Stomach smooth muscle (tissue), 2 donors: ENCODE measurements at regions not wholly inside any gene's neighbourhood (a gene's known extent, or its start where the extent isn't known, plus 50 kb on each side); places are given as distances from the start of the nearest gene placed in this dataset.

Source experiments
- H3K27ac ChIP-seq: one replicate; pipeline ENCODE4 v1.7.0; 2013; ENCODE audit warnings: mild to moderate bottlenecking, low read length, inconsistent platforms
- H3K27me3 ChIP-seq, 2 donors: one replicate each; pipeline ENCODE4 v1.7.0; 2013; ENCODE audit warnings: low read length in 2 of 2; ENCODE audit not compliant: insufficient read depth in 2 of 2, control insufficient read depth in 1 of 2
- H3K36me3 ChIP-seq, 2 donors: one replicate each; pipeline ENCODE4 v1.7.0; 2013; ENCODE audit warnings: low read length in 2 of 2; ENCODE audit not compliant: control insufficient read depth in 2 of 2, insufficient read depth in 2 of 2
- H3K4me1 ChIP-seq: one replicate; pipeline ENCODE4 v1.7.0; 2013; ENCODE audit warnings: low read length; ENCODE audit not compliant: control insufficient read depth, insufficient read depth
- H3K4me3 ChIP-seq, 2 donors: one replicate each; pipeline ENCODE4 v1.7.0; 2013; ENCODE audit warnings: low read length in 2 of 2
- H3K9ac ChIP-seq, 2 donors: one replicate each; pipeline ENCODE4 v1.7.0; 2013; ENCODE audit warnings: low read length in 2 of 2, mild to moderate bottlenecking in 1 of 2
- H3K9me3 ChIP-seq, 2 donors: one replicate each; pipeline ENCODE4 v1.7.0; 2013; ENCODE audit warnings: low read length in 2 of 2; ENCODE audit not compliant: control insufficient read depth in 2 of 2
- donor health status: healthy.
- donor health status: Pancreatic carcinoma.

- no peaks in the 10 kb centered on the region for H3K4me1 ChIP-seq
- no peak overlapping the region for H3K27ac ChIP-seq
- H3K36me3 ChIP-seq: no peaks in the 10 kb centered on the region
- H3K4me3 ChIP-seq: no peak overlapping the region
- H3K9ac ChIP-seq: no peak overlapping the region
- H3K27me3 ChIP-seq: no peaks in the 10 kb centered on the region
- H3K9me3 ChIP-seq: no peaks in the 10 kb centered on the region
Observed at GRCh38 chr4:11548597-11549082, 119.9 kb upstream of the HS3ST1 start.

GRCh38 chr4:11546391-11547175 is 117.9 kb upstream of the HS3ST1 start:
- H3K9ac ChIP-seq: no peak overlapping the region
- no peaks in the 10 kb centered on the region for H3K4me1 ChIP-seq
- no peak overlapping the region for H3K27ac ChIP-seq
- H3K27me3 ChIP-seq: no peaks in the 10 kb centered on the region
- no peak overlapping the region for H3K4me3 ChIP-seq
- H3K36me3 ChIP-seq: no peaks in the 10 kb centered on the region
- no peaks in the 10 kb centered on the region for H3K9me3 ChIP-seq

GRCh38 chr4:11545651-11546050 is 117.0 kb upstream of the HS3ST1 start:
- H3K27ac ChIP-seq: no peak overlapping the region
- no peak overlapping the region for H3K4me3 ChIP-seq
- H3K36me3 ChIP-seq: no peaks in the 10 kb centered on the region
- H3K27me3 ChIP-seq: no peaks in the 10 kb centered on the region
- no peaks in the 10 kb centered on the region for H3K4me1 ChIP-seq
- H3K9ac ChIP-seq: no peak overlapping the region
- H3K9me3 ChIP-seq: no peaks in the 10 kb centered on the region

- no peak overlapping the region for H3K9ac ChIP-seq
- no peaks in the 10 kb centered on the region for H3K27me3 ChIP-seq
- H3K4me3 ChIP-seq: no peak overlapping the region
- H3K4me1 ChIP-seq: no peaks in the 10 kb centered on the region
- no peaks in the 10 kb centered on the region for H3K9me3 ChIP-seq
- H3K27ac ChIP-seq: no peak overlapping the region
- no peaks in the 10 kb centered on the region for H3K36me3 ChIP-seq
Observed at GRCh38 chr4:11544211-11544610, 115.5 kb upstream of the HS3ST1 start.

- no peaks in the 10 kb centered on the region for H3K4me1 ChIP-seq
- no peaks in the 10 kb centered on the region for H3K36me3 ChIP-seq
- no peaks in the 10 kb centered on the region for H3K9me3 ChIP-seq
- no peak overlapping the region for H3K27ac ChIP-seq
- H3K4me3 ChIP-seq: no peak overlapping the region
- H3K27me3 ChIP-seq: no peaks in the 10 kb centered on the region
- no peak overlapping the region for H3K9ac ChIP-seq
Observed at GRCh38 chr4:11543706-11544105, 115.0 kb upstream of the HS3ST1 start.

- no peaks in the 10 kb centered on the region for H3K27me3 ChIP-seq
- no peaks in the 10 kb centered on the region for H3K36me3 ChIP-seq
- H3K9ac ChIP-seq: no peak overlapping the region
- H3K9me3 ChIP-seq: no peaks in the 10 kb centered on the region
- H3K4me1 ChIP-seq: no peaks in the 10 kb centered on the region
- H3K27ac ChIP-seq: no peak overlapping the region
- H3K4me3 ChIP-seq: no peak overlapping the region
Observed at GRCh38 chr4:11542952-11543351, 114.3 kb upstream of the HS3ST1 start.

- no peaks in the 10 kb centered on the region for H3K9me3 ChIP-seq
- H3K4me1 ChIP-seq: no peaks in the 10 kb centered on the region
- H3K27ac ChIP-seq: no peak overlapping the region
- no peaks in the 10 kb centered on the region for H3K36me3 ChIP-seq
- no peaks in the 10 kb centered on the region for H3K27me3 ChIP-seq
- H3K4me3 ChIP-seq: no peak overlapping the region
- no peak overlapping the region for H3K9ac ChIP-seq
Observed at GRCh38 chr4:11537846-11538245, 109.2 kb upstream of the HS3ST1 start.

- peaks cover 3 to 5% of the 10 kb centered on the region in 2 donors for H3K9me3 ChIP-seq
- no peaks in the 10 kb centered on the region for H3K27me3 ChIP-seq
- H3K36me3 ChIP-seq: no peaks in the 10 kb centered on the region
- no peak overlapping the region for H3K4me3 ChIP-seq
- H3K9ac ChIP-seq: no peak overlapping the region
- no peaks in the 10 kb centered on the region for H3K4me1 ChIP-seq
- H3K27ac ChIP-seq: no peak overlapping the region
Observed at GRCh38 chr4:11535333-11535732, 106.6 kb upstream of the HS3ST1 start.

GRCh38 chr4:11534623-11535302 is 106.1 kb upstream of the HS3ST1 start:
- Histone ChIP-seq H3K9me3 (peaks cover 3 to 7% of the 10 kb centered on the region in 2 donors), H3K4me3 (no peak overlapping the region), H3K27ac (no peak overlapping the region), H3K4me1 (no peaks in the 10 kb centered on the region), H3K27me3 (no peaks in the 10 kb centered on the region), H3K9ac (no peak overlapping the region), H3K36me3 (no peaks in the 10 kb centered on the region)

- Histone ChIP-seq H3K27me3 (no peaks in the 10 kb centered on the region), H3K36me3 (no peaks in the 10 kb centered on the region), H3K9me3 (peaks cover 3 to 7% of the 10 kb centered on the region in 2 donors), H3K27ac (no peak overlapping the region), H3K4me3 (no peak overlapping the region), H3K9ac (no peak overlapping the region), H3K4me1 (no peaks in the 10 kb centered on the region)
Observed at GRCh38 chr4:11532138-11532537, 103.4 kb upstream of the HS3ST1 start.
